H9 (cell line): ENCODE measurements at regions not wholly inside any gene's neighbourhood (a gene's known extent, or its start where the extent isn't known, plus 50 kb on each side); places are given as distances from the start of the nearest gene placed in this dataset.
A peak's percentile ranks its signal among the peaks of the same experiment; 100 is the strongest.

Experiments
- DNase-seq: peaks from one replicate; pipeline ENCODE4 v3.0.0-alpha.2; 2017
- H2AFZ ChIP-seq: one replicate; pipeline ENCODE4 v1.6.1; 2013; ENCODE audit warnings: mild to moderate bottlenecking, low read length, control low read depth, moderate library complexity
- H2AK5ac ChIP-seq: 2 replicates; pipeline ENCODE4 v1.6.1; 2013; ENCODE audit warnings: low read length, control low read depth, mixed read lengths; ENCODE audit not compliant: insufficient read length
- H2BK120ac ChIP-seq: one replicate; pipeline ENCODE4 v1.6.1; 2013; ENCODE audit warnings: low read depth, mild to moderate bottlenecking, low read length, control low read depth, inconsistent platforms; ENCODE audit not compliant: poor library complexity, severe bottlenecking
- H2BK12ac ChIP-seq: 2 replicates; pipeline ENCODE4 v1.6.1; 2013; ENCODE audit warnings: low read length, control low read depth, mixed read lengths, low read depth; ENCODE audit not compliant: insufficient read length
- H2BK15ac ChIP-seq: 2 replicates; pipeline ENCODE4 v1.6.1; 2013; ENCODE audit warnings: low read depth, low read length, control low read depth
- H2BK20ac ChIP-seq: one replicate; pipeline ENCODE4 v1.6.1; 2013; ENCODE audit warnings: low read depth, mild to moderate bottlenecking, low read length, control low read depth, inconsistent platforms; ENCODE audit not compliant: poor library complexity, severe bottlenecking
- H2BK5ac ChIP-seq: 2 replicates; pipeline ENCODE4 v1.6.1; 2013; ENCODE audit warnings: low read length, control low read depth, mixed read lengths; ENCODE audit not compliant: insufficient read length
- H3K14ac ChIP-seq: 2 replicates; pipeline ENCODE4 v1.6.1; 2013; ENCODE audit warnings: low read length, control low read depth; ENCODE audit not compliant: insufficient read depth
- H3K18ac ChIP-seq: 2 replicates; pipeline ENCODE4 v1.6.1; 2013; ENCODE audit warnings: low read depth, mild to moderate bottlenecking, mixed read lengths, low read length, control low read depth; ENCODE audit not compliant: insufficient read length
- H3K23ac ChIP-seq: 2 replicates; pipeline ENCODE4 v1.6.1; 2013; ENCODE audit warnings: low read length, control low read depth, mixed read lengths, low read depth; ENCODE audit not compliant: insufficient read length
- H3K23me2 ChIP-seq: 2 replicates; pipeline ENCODE4 v1.6.1; 2013; ENCODE audit warnings: low read depth, mild to moderate bottlenecking, mixed read lengths, low read length, control low read depth; ENCODE audit not compliant: insufficient read length, poor library complexity, severe bottlenecking
- H3K27ac ChIP-seq: 2 replicates; pipeline ENCODE4 v1.5.1; 2013; ENCODE audit warnings: low read length, control low read depth, mixed read lengths, low read depth; ENCODE audit not compliant: insufficient read length
- H3K27me3 ChIP-seq: 2 replicates; pipeline ENCODE4 v1.6.1; 2013; ENCODE audit warnings: low read length, control low read depth, inconsistent platforms; ENCODE audit not compliant: insufficient read depth
- H3K4ac ChIP-seq: 2 replicates; pipeline ENCODE4 v1.6.1; 2013; ENCODE audit warnings: low read depth, mild to moderate bottlenecking, control low read depth, inconsistent platforms, low read length, moderate library complexity
- H3K4me1 ChIP-seq: 2 replicates; pipeline ENCODE4 v1.6.1; 2013; ENCODE audit warnings: low read length, control low read depth, inconsistent platforms; ENCODE audit not compliant: insufficient read depth
- H3K4me2 ChIP-seq: 2 replicates; pipeline ENCODE4 v1.6.1; 2013; ENCODE audit warnings: low read length, control low read depth, mixed read lengths; ENCODE audit not compliant: insufficient read length, insufficient read depth
- H3K56ac ChIP-seq: 2 replicates; pipeline ENCODE4 v1.6.1; 2013; ENCODE audit warnings: low read depth, mild to moderate bottlenecking, mixed read lengths, low read length, control low read depth; ENCODE audit not compliant: insufficient read length
- H3K79me1 ChIP-seq: 2 replicates; pipeline ENCODE4 v1.6.1; 2013; ENCODE audit warnings: low read depth, mild to moderate bottlenecking, moderate library complexity, low read length, control low read depth, inconsistent platforms; ENCODE audit not compliant: insufficient read depth, poor library complexity, severe bottlenecking
- H3K79me2 ChIP-seq: 2 replicates; pipeline ENCODE4 v1.6.1; 2013; ENCODE audit warnings: low read length, control low read depth, inconsistent platforms; ENCODE audit not compliant: insufficient read depth
- H3K9ac ChIP-seq: 2 replicates; pipeline ENCODE4 v1.6.1; 2013; ENCODE audit warnings: low read length, control low read depth, mixed read lengths; ENCODE audit not compliant: insufficient read length; ENCODE audit errors: extremely low read depth
- H3K9me3 ChIP-seq: one replicate; pipeline ENCODE4 v1.6.1; 2013; ENCODE audit warnings: low read depth, low read length, inconsistent platforms; ENCODE audit not compliant: control insufficient read depth
- H3T11ph ChIP-seq: one replicate; pipeline ENCODE4 v1.6.1; 2013; ENCODE audit warnings: mild to moderate bottlenecking, low read length, control low read depth, inconsistent platforms
- H4K20me1 ChIP-seq: one replicate; pipeline ENCODE4 v1.6.1; 2013; ENCODE audit not compliant: control insufficient read depth, insufficient read length, insufficient read depth
- H4K5ac ChIP-seq: 2 replicates; pipeline ENCODE4 v1.6.1; 2013; ENCODE audit warnings: low read depth, mild to moderate bottlenecking, mixed read lengths, low read length, control low read depth; ENCODE audit not compliant: insufficient read length
- H4K8ac ChIP-seq: replicated peaks from 2 replicates; pipeline ENCODE4 v1.6.1; 2013; ENCODE audit warnings: low read length, control low read depth, mixed read lengths, low read depth; ENCODE audit not compliant: insufficient read length
- H4K91ac ChIP-seq: 2 replicates; pipeline ENCODE4 v1.6.1; 2013; ENCODE audit warnings: low read depth, mild to moderate bottlenecking, moderate library complexity, mixed read lengths, low read length, control low read depth; ENCODE audit not compliant: insufficient read length
- H3K27ac Mint-ChIP-seq, 3 experiments: 2 replicates in 2 of 3; 3 replicates in 1 of 3; pipeline ENCODE4 v1.8.0; 2020 to 2021; ENCODE audit warnings: mixed read lengths in 3 of 3, mild to moderate bottlenecking in 1 of 3, moderate library complexity in 1 of 3
- H3K27me3 Mint-ChIP-seq: 2 replicates; pipeline ENCODE4 v1.8.0; 2021; ENCODE audit warnings: low read depth, mild to moderate bottlenecking, moderate library complexity, mixed read lengths
- H3K36me3 Mint-ChIP-seq, 3 experiments: 2 replicates in 2 of 3; 3 replicates in 1 of 3; pipeline ENCODE4 v1.8.0; 2020 to 2021; ENCODE audit warnings: low read depth in 3 of 3, mixed read lengths in 3 of 3; ENCODE audit not compliant: insufficient read depth in 1 of 3
- H3K4me1 Mint-ChIP-seq, 2 experiments: 2 replicates each; pipeline ENCODE4 v1.8.0; 2020; ENCODE audit warnings: mixed read lengths in 2 of 2
- H3K4me3 Mint-ChIP-seq, 2 experiments: 2 replicates in 1 of 2; 3 replicates in 1 of 2; pipeline ENCODE4 v1.8.0; 2020 to 2021; ENCODE audit warnings: mild to moderate bottlenecking in 2 of 2, mixed read lengths in 2 of 2, moderate library complexity in 1 of 2
- H3K9me3 Mint-ChIP-seq, 2 experiments: 2 replicates in 1 of 2; 3 replicates in 1 of 2; pipeline ENCODE4 v1.8.0; 2020; ENCODE audit warnings: mild to moderate bottlenecking in 2 of 2, mixed read lengths in 2 of 2, moderate library complexity in 1 of 2
- WGBS: extraction: QIAGEN DNeasy Blood & Tissue Kit; methylation state at CpG from one replicate; pipeline ENCODE4 v1.1.7; 2013; ENCODE audit warnings: missing lambda C conversion rate, low lambda C conversion rate, mixed read lengths; ENCODE audit not compliant: insufficient read length; ENCODE audit errors: extremely low coverage; 5-methylcytosine and 5-hydroxymethylcytosine counted together
- TF ChIP-seq, protein P1 (sequence below): fragments of 200-600 bp; sonication (generic); conservative IDR thresholded peaks from 3 replicates; pipeline ENCODE4 v1.8.0; 2021; ENCODE audit warnings: antibody characterized with exemption, mild to moderate bottlenecking

DNA sequence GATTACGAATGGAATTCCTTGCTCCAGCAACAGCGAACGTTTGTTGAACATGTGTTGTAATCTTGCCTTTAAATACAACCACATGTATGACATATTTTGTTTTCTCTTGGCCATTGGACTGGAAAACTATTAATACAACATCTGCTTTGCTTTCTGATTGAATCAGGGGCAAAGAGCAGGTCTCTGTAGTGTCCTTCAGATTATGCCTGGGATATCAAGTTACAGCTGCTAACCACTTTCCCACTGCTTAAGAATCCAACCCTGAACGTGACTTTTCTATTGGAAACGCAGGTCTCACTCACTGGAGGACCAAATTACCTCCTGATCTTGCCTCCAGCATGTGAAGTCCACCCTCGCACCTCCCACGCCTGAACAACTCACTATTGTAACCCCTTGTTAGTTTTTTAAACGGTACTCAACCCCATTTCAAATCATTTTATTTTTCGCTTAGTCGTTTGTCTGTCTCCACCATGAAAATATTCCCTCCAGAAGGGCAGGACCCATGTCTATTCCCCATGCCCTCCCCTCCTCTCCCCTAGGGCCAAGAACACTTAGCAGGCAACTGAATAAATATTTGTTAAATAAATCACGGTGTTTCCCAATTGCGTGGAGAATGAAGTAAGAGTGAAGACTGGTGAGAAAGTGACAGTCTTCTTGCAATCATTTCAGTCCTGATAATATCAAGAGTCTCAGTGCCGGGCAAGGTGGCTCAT lies 57.4 kb upstream of the MRTFB start:
- peak overlapping the region; percentile 3 for H3K4me2 ChIP-seq
- no peak overlapping the region for H4K5ac ChIP-seq
- H4K20me1 ChIP-seq, result no peaks in the 10 kb centered on the region
- no peaks in the 10 kb centered on the region; a peak in 1 of 5 replicates for H3K9me3 Mint-ChIP-seq
- no peak overlapping the region for H3K23ac ChIP-seq
- no peaks in the 10 kb centered on the region for H3K9me3 ChIP-seq
- H2BK15ac ChIP-seq, result no peak overlapping the region
- no peak overlapping the region for H2BK120ac ChIP-seq
- peak overlapping the region in 1 of 2 experiments; percentile 33; a peak in 2 of 5 replicates for H3K4me3 Mint-ChIP-seq
- WGBS, result no CpG with 5 or more reads among the region's 13 CpGs
- H3K27ac ChIP-seq, result no peak overlapping the region
- no peaks in the 10 kb centered on the region for H3K23me2 ChIP-seq
- peaks cover 28 to 29% of the 10 kb centered on the region in 2 experiments for H3K4me1 Mint-ChIP-seq
- no peak overlapping the region for H2BK5ac ChIP-seq
- TF ChIP-seq, protein P1, sequence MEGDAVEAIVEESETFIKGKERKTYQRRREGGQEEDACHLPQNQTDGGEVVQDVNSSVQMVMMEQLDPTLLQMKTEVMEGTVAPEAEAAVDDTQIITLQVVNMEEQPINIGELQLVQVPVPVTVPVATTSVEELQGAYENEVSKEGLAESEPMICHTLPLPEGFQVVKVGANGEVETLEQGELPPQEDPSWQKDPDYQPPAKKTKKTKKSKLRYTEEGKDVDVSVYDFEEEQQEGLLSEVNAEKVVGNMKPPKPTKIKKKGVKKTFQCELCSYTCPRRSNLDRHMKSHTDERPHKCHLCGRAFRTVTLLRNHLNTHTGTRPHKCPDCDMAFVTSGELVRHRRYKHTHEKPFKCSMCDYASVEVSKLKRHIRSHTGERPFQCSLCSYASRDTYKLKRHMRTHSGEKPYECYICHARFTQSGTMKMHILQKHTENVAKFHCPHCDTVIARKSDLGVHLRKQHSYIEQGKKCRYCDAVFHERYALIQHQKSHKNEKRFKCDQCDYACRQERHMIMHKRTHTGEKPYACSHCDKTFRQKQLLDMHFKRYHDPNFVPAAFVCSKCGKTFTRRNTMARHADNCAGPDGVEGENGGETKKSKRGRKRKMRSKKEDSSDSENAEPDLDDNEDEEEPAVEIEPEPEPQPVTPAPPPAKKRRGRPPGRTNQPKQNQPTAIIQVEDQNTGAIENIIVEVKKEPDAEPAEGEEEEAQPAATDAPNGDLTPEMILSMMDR, result no peak
- peaks cover 7% of the 10 kb centered on the region for H3K4me1 ChIP-seq
- H3K36me3 Mint-ChIP-seq, result no peaks in the 10 kb centered on the region
- H2AFZ ChIP-seq, result no peak overlapping the region
- H4K8ac ChIP-seq, result no peak overlapping the region
- H4K91ac ChIP-seq, result no peak overlapping the region
- H3K56ac ChIP-seq, result no peak overlapping the region
- no peaks in the 10 kb centered on the region; the same call in none of the 2 replicates for H3K27me3 Mint-ChIP-seq
- H3K27ac Mint-ChIP-seq, result peak overlapping the region in 1 of 3 experiments; percentile 20; a peak in 2 of 7 replicates
- H3K18ac ChIP-seq, result no peak overlapping the region
- H3K79me2 ChIP-seq, result no peaks in the 10 kb centered on the region
- H3K27me3 ChIP-seq, result no peaks in the 10 kb centered on the region
- no peak overlapping the region for H3K14ac ChIP-seq
- no peak overlapping the region for H3K4ac ChIP-seq
- no peak overlapping the region for H2BK12ac ChIP-seq
- no peak overlapping the region for H3K9ac ChIP-seq
- H3T11ph ChIP-seq, result no peak overlapping the region
- H3K79me1 ChIP-seq, result no peaks in the 10 kb centered on the region
- no peak for DNase-seq
- no peak overlapping the region for H2AK5ac ChIP-seq
- H2BK20ac ChIP-seq, result no peak overlapping the region
